ENCODE measurements at regions not wholly inside any gene's neighbourhood (a gene's known extent, or its start where the extent isn't known, plus 50 kb on each side); places are given as distances from the start of the nearest gene placed in this dataset.

DNA sequence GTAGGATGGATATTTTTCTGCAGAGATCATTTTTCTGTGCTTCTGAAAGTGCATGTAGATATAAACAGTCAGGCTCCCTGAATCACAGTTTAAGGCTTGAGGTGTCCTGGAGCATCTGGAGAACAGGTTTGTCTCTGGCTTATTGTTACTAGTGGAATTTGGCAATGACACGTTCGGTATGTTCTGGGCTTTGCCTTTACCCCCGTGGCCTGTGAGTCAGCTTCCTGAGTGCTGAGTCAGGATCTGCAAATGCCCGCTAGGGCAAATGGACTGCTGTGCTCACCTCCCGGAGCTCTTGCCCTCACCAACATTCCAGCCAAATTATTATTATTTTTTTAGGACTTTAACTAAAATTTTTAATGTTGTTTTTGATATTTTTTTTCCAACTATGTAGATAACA is 192.5 kb upstream of the PRSS1 start:
- no peaks in the 10 kb centered on the region for H3K36me3 ChIP-seq (ENCODE audit: control insufficient read depth in 1 of 2, insufficient read depth in 2 of 2, low read length in 2 of 2)
- H3K27me3 ChIP-seq (ENCODE audit: insufficient read depth, low read length): no peaks in the 10 kb centered on the region
- H4K20me1 ChIP-seq (ENCODE audit: insufficient read depth): no peaks in the 10 kb centered on the region
- ATAC-seq (peak; percentile 87), DNase-seq (ENCODE audit: low read depth, low spot score) (peak; percentile 71)
- RAD21 ChIA-PET (ENCODE audit: low non-redundant PET in 1 of 2, low total read pairs in 2 of 2, uncharacterized antibody in 2 of 2, unreplicated experiment in 2 of 2): no interaction called here
- H3K9ac ChIP-seq (ENCODE audit: low read length): 0 out of 2 replicates have a peak overlapping the region, but pooled peaks have one; percentile 7
- intact Hi-C loops (cut with micrococcal nuclease): no loop called here
- CTCF ChIA-PET: interaction anchor here (0.7 to 1.1 kb wide), 7 partner anchors 10 to 218 kb away, joined by 3 to 13 read pairs (median 3); no protein-coding TSS in a partner anchor
- peak overlapping the region; percentile 65 for H3K4me2 ChIP-seq (ENCODE audit: low read length)
- 0 out of 4 replicates have a peak overlapping the region, but pooled peaks of 1 of the 2 experiments have one; percentile 21 for H3K4me3 ChIP-seq (replicated peaks in 1 of 2; ENCODE audit: low read depth in 1 of 2, low read length in 2 of 2)
- no TSS peak for BruUV-seq (replicated peaks)
- peak overlapping the region; percentile 82 for H2AFZ ChIP-seq (ENCODE audit: low read depth, low read length, poor library complexity, severe bottlenecking)
- POLR2A ChIA-PET: no interaction called here
- no peaks in the 10 kb centered on the region for H3K9me2 ChIP-seq (ENCODE audit: insufficient read depth)
- no peaks in the 10 kb centered on the region for H3K79me2 ChIP-seq (ENCODE audit: insufficient read depth, low read length)
- H3K27ac ChIP-seq (ENCODE audit: low read depth, low read length): peak overlapping the region; percentile 12; the same call in 1 of the 2 replicates
- H3K9me3 ChIP-seq (ENCODE audit: control insufficient read depth in 1 of 2, insufficient read depth in 1 of 2, low read depth in 1 of 2, low read length in 2 of 2): no peaks in the 10 kb centered on the region
- peaks cover 14 to 35% of the 10 kb centered on the region in 2 experiments for H3K4me1 ChIP-seq (ENCODE audit: control insufficient read depth in 1 of 2, insufficient read depth in 2 of 2, low read length in 2 of 2)
- TF ChIP-seq EZH2 (IDR thresholded peaks at IDR 0.05) (no peak), SIN3A (IDR thresholded peaks at IDR 0.05; ENCODE audit: low read depth) (peak; percentile 69), EZH2phosphoT487 (IDR thresholded peaks at IDR 0.05; ENCODE audit: borderline replicate concordance) (no peak), YY1 (IDR thresholded peaks at IDR 0.05; ENCODE audit: extremely low read depth, insufficient replicate concordance, low read depth, low read length) (peak; percentile 68), FOSL1 (IDR thresholded peaks at IDR 0.05; ENCODE audit: low read depth) (peak; percentile 92), CEBPB (IDR thresholded peaks at IDR 0.05; ENCODE audit: low read depth) (peak; percentile 75), ZFX (IDR thresholded peaks at IDR 0.05) (no peak), CBX3 (IDR thresholded peaks at IDR 0.05; ENCODE audit: low read depth) (peak; percentile 89), ZNF274 (IDR thresholded peaks at IDR 0.05; ENCODE audit: low read depth, low read length) (no peak), ELF1 (IDR thresholded peaks at IDR 0.05; ENCODE audit: borderline replicate concordance, low read depth) (no peak), POLR2AphosphoS5 (IDR thresholded peaks at IDR 0.05; ENCODE audit: low read depth, low read length) (peak; percentile 55; the same call in 1 of the 2 replicates), POLR2A (IDR thresholded peaks at IDR 0.05; ENCODE audit: borderline replicate concordance, extremely low read depth, insufficient read depth, insufficient read length) (no peak), TCF7L2 (IDR thresholded peaks at IDR 0.05; ENCODE audit: borderline replicate concordance, extremely low read depth, insufficient read depth, insufficient read length) (peak; percentile 13), RAD21 (IDR thresholded peaks at IDR 0.05; ENCODE audit: low read depth) (0 out of 2 replicates have a peak, but pooled peaks have one; percentile 4), SRF (IDR thresholded peaks at IDR 0.05; ENCODE audit: low read depth) (0 out of 2 replicates have a peak, but pooled peaks have one; percentile 21)
- TF ChIP-seq, protein P1, sequence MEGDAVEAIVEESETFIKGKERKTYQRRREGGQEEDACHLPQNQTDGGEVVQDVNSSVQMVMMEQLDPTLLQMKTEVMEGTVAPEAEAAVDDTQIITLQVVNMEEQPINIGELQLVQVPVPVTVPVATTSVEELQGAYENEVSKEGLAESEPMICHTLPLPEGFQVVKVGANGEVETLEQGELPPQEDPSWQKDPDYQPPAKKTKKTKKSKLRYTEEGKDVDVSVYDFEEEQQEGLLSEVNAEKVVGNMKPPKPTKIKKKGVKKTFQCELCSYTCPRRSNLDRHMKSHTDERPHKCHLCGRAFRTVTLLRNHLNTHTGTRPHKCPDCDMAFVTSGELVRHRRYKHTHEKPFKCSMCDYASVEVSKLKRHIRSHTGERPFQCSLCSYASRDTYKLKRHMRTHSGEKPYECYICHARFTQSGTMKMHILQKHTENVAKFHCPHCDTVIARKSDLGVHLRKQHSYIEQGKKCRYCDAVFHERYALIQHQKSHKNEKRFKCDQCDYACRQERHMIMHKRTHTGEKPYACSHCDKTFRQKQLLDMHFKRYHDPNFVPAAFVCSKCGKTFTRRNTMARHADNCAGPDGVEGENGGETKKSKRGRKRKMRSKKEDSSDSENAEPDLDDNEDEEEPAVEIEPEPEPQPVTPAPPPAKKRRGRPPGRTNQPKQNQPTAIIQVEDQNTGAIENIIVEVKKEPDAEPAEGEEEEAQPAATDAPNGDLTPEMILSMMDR (IDR thresholded peaks at IDR 0.05 in 2 of 3, conservative IDR thresholded peaks at IDR 0.05 in 1 of 3; ENCODE audit: borderline replicate concordance in 1 of 3, insufficient read depth in 1 of 3, low read depth in 2 of 3, low read length in 2 of 3): peak in 1 of 3 experiments; percentile 41; a peak in 1 of 6 replicates
- TF ChIP-seq, protein P2, sequence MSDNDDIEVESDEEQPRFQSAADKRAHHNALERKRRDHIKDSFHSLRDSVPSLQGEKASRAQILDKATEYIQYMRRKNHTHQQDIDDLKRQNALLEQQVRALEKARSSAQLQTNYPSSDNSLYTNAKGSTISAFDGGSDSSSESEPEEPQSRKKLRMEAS (IDR thresholded peaks at IDR 0.05): 0 out of 2 replicates have a peak, but pooled peaks have one; percentile 46
- TF ChIP-seq, protein P3, sequence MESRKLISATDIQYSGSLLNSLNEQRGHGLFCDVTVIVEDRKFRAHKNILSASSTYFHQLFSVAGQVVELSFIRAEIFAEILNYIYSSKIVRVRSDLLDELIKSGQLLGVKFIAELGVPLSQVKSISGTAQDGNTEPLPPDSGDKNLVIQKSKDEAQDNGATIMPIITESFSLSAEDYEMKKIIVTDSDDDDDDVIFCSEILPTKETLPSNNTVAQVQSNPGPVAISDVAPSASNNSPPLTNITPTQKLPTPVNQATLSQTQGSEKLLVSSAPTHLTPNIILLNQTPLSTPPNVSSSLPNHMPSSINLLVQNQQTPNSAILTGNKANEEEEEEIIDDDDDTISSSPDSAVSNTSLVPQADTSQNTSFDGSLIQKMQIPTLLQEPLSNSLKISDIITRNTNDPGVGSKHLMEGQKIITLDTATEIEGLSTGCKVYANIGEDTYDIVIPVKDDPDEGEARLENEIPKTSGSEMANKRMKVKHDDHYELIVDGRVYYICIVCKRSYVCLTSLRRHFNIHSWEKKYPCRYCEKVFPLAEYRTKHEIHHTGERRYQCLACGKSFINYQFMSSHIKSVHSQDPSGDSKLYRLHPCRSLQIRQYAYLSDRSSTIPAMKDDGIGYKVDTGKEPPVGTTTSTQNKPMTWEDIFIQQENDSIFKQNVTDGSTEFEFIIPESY (IDR thresholded peaks at IDR 0.05; ENCODE audit: extremely low read depth, insufficient replicate concordance, low read length): no peak
- TF ChIP-seq, protein P4, sequence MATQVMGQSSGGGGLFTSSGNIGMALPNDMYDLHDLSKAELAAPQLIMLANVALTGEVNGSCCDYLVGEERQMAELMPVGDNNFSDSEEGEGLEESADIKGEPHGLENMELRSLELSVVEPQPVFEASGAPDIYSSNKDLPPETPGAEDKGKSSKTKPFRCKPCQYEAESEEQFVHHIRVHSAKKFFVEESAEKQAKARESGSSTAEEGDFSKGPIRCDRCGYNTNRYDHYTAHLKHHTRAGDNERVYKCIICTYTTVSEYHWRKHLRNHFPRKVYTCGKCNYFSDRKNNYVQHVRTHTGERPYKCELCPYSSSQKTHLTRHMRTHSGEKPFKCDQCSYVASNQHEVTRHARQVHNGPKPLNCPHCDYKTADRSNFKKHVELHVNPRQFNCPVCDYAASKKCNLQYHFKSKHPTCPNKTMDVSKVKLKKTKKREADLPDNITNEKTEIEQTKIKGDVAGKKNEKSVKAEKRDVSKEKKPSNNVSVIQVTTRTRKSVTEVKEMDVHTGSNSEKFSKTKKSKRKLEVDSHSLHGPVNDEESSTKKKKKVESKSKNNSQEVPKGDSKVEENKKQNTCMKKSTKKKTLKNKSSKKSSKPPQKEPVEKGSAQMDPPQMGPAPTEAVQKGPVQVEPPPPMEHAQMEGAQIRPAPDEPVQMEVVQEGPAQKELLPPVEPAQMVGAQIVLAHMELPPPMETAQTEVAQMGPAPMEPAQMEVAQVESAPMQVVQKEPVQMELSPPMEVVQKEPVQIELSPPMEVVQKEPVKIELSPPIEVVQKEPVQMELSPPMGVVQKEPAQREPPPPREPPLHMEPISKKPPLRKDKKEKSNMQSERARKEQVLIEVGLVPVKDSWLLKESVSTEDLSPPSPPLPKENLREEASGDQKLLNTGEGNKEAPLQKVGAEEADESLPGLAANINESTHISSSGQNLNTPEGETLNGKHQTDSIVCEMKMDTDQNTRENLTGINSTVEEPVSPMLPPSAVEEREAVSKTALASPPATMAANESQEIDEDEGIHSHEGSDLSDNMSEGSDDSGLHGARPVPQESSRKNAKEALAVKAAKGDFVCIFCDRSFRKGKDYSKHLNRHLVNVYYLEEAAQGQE (IDR thresholded peaks at IDR 0.05; ENCODE audit: low read depth): no peak
- TF ChIP-seq, protein P5, sequence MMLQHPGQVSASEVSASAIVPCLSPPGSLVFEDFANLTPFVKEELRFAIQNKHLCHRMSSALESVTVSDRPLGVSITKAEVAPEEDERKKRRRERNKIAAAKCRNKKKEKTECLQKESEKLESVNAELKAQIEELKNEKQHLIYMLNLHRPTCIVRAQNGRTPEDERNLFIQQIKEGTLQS (IDR thresholded peaks at IDR 0.05): no peak

Measured in HCT116 (cell line).